Pancreas (tissue), 10 donors: ENCODE measurements at regions not wholly inside any gene's neighbourhood (a gene's known extent, or its start where the extent isn't known, plus 50 kb on each side); places are given as distances from the start of the nearest gene placed in this dataset.

Experiments
- ATAC-seq, 4 donors: fragments of 200-7000 bp; cut with Tn5 transposase; one replicate each; pipeline versions ENCODE4 v1.8.0 to v1.9.1; 2020; ENCODE audit warnings: mild to moderate bottlenecking in 4 of 4, moderate library complexity in 4 of 4
- DNase-seq, 6 donors: peaks; one replicate each; pipeline ENCODE4 v3.0.0-alpha.2; 2020
- FAIRE-seq: peaks from 2 replicates; lab custom pipeline; 2012; peaks lifted over from hg19 to GRCh38; lab: Jason Lieb, UNC
- H3K27ac ChIP-seq, 4 donors: fragments of 200-600 bp; sonication (generic); 1 replicate in 3 of 4; 2 replicates in 1 of 4; pipeline versions ENCODE4 v1.5.0 to v1.8.0; 2020
- H3K27me3 ChIP-seq, 4 donors: fragments of 200-600 bp; one replicate each; pipeline ENCODE4 v1.8.0; 2021
- H3K36me3 ChIP-seq, 3 donors: fragments of 200-600 bp; sonication (generic) in 1 of 3; one replicate each; pipeline versions ENCODE4 v1.5.0 to v1.8.0; 2020 to 2021
- H3K4me1 ChIP-seq, 3 donors: fragments of 200-600 bp; one replicate each; pipeline ENCODE4 v1.8.0; 2021
- H3K4me3 ChIP-seq, 4 donors: fragments of 200-600 bp; sonication (generic) in 2 of 4; one replicate each; pipeline versions ENCODE4 v1.5.0 to v1.8.0; 2020 to 2021
- H3K9me3 ChIP-seq, 4 donors: fragments of 200-600 bp; one replicate each; pipeline ENCODE4 v1.8.0; 2021
- CTCF ChIP-seq, 4 donors: fragments of 200-600 bp; sonication (generic) in 3 of 4; IDR thresholded peaks; one replicate each; pipeline versions ENCODE4 v1.5.0 to v1.8.0; 2021; ENCODE audit warnings: antibody characterized with exemption in 4 of 4
- WGBS, 2 donors: extraction: QIAGEN DNeasy Blood & Tissue Kit; methylation state at CpG; one replicate each; pipeline ENCODE4 v1.1.7; 2013; 5-methylcytosine and 5-hydroxymethylcytosine counted together
- intact Hi-C, 3 donors: fragments of 100-400 bp; cut with DNase I; formaldehyde crosslinking; loops; one replicate each; pipeline versions ENCODE4 v1.11.1 to v1.14.2; 2022
- donor health status: healthy with polysubstance abuse.
- donor health status: DM: no; HTN: no; CAD: no; lungs with moderate emphysema.
- donor health status: DM: no; HTN: no; CAD: no.
- donor health status: control.
- donor health status: control.
- donor health status: Bipolar disorder and iron deficiency.
- donor health status: DM: yes; HTN: yes; CAD: no.
- donor health status: DM: no; HTN: no; CAD: no.
- donor health status: DM: no; HTN: no; CAD: no.
- donor health status: DM: yes; HTN: yes; CAD: no.

- no peak for TF ChIP-seq CTCF (IDR thresholded peaks at IDR 0.05)
- no peaks in the 10 kb centered on the region for H3K9me3 ChIP-seq
- no peaks in the 10 kb centered on the region for H3K4me1 ChIP-seq
- H3K27me3 ChIP-seq: no peaks in the 10 kb centered on the region
- H3K4me3 ChIP-seq: no peak overlapping the region
- H3K36me3 ChIP-seq: no peaks in the 10 kb centered on the region
- ATAC-seq (no peak), FAIRE-seq (no peak), DNase-seq (no peak)
- intact Hi-C loops: no loop called here
- H3K27ac ChIP-seq: no peak overlapping the region
Measured at GRCh38 chr4:82149750-82150149, 224.0 kb downstream of the HNRNPD start.

- no peaks in the 10 kb centered on the region for H3K4me1 ChIP-seq
- intact Hi-C loops: no loop called here
- H3K36me3 ChIP-seq: no peaks in the 10 kb centered on the region
- no peaks in the 10 kb centered on the region for H3K9me3 ChIP-seq
- TF ChIP-seq CTCF (IDR thresholded peaks at IDR 0.05): no peak
- ATAC-seq (no peak), FAIRE-seq (no peak), DNase-seq (no peak)
- H3K27me3 ChIP-seq: no peaks in the 10 kb centered on the region
- H3K4me3 ChIP-seq: no peak overlapping the region
- no peak overlapping the region for H3K27ac ChIP-seq
- 51 to 58% methylated on average over 3 of the region's 3 CpGs for WGBS, 2 donors
Measured at GRCh38 chr4:82145850-82146249, 227.9 kb downstream of the HNRNPD start.

GRCh38 chr4:82140422-82140821 lies 233.4 kb downstream of the HNRNPD start:
- FAIRE-seq (no peak), DNase-seq (no peak), ATAC-seq (no peak)
- no peaks in the 10 kb centered on the region for H3K4me1 ChIP-seq
- WGBS, 2 donors: 52 to 75% methylated on average over 1 to 2 of the region's 2 CpGs
- no peak overlapping the region for H3K27ac ChIP-seq
- no peak overlapping the region for H3K4me3 ChIP-seq
- TF ChIP-seq CTCF (IDR thresholded peaks at IDR 0.05): no peak
- H3K36me3 ChIP-seq: no peaks in the 10 kb centered on the region
- intact Hi-C loops: no loop called here
- no peaks in the 10 kb centered on the region for H3K27me3 ChIP-seq
- no peaks in the 10 kb centered on the region for H3K9me3 ChIP-seq

- 68 to 73% methylated on average over 3 of the region's 3 CpGs for WGBS, 2 donors
Measured at GRCh38 chr4:82139287-82139686, 234.5 kb downstream of the HNRNPD start.

GRCh38 chr4:82138374-82138773 lies 235.4 kb downstream of the HNRNPD start:
- no peak overlapping the region for H3K4me3 ChIP-seq
- H3K36me3 ChIP-seq: no peaks in the 10 kb centered on the region
- intact Hi-C loops: no loop called here
- H3K4me1 ChIP-seq: no peaks in the 10 kb centered on the region
- 53 to 63% methylated on average over 4 of the region's 4 CpGs for WGBS, 2 donors
- H3K27ac ChIP-seq: no peak overlapping the region
- no peak for DNase-seq
- H3K27me3 ChIP-seq: no peaks in the 10 kb centered on the region
- ATAC-seq: no peak
- H3K9me3 ChIP-seq: no peaks in the 10 kb centered on the region
- no peak for FAIRE-seq
- no peak for TF ChIP-seq CTCF (IDR thresholded peaks at IDR 0.05)

More at GRCh38 chr4:82139287-82139686, 234.5 kb downstream of the HNRNPD start:
- no peaks in the 10 kb centered on the region for H3K27me3 ChIP-seq
- intact Hi-C loops: no loop called here
- H3K27ac ChIP-seq: no peak overlapping the region
- DNase-seq (no peak), FAIRE-seq (no peak), ATAC-seq (no peak)
- TF ChIP-seq CTCF (IDR thresholded peaks at IDR 0.05): no peak
- H3K4me1 ChIP-seq: no peaks in the 10 kb centered on the region
- H3K36me3 ChIP-seq: no peaks in the 10 kb centered on the region
- H3K9me3 ChIP-seq: no peaks in the 10 kb centered on the region
- no peak overlapping the region for H3K4me3 ChIP-seq
